ENCODE measurements at regions not wholly inside any gene's neighbourhood (a gene's known extent, or its start where the extent isn't known, plus 50 kb on each side); places are given as distances from the start of the nearest gene placed in this dataset.
"Not testable (repeated sequence)": the region's sequence is repeated elsewhere in the genome, so short reads cannot be mapped to it uniquely, and the experiment has no call there.

GRCh38 chr5:77869116-77869798 is 93.1 kb upstream of the TBCA start:
- DNase-seq (ENCODE audit: low read depth, low spot score): no peak

GRCh38 chr5:77867914-77868313 is 91.8 kb upstream of the TBCA start:
- no peak for DNase-seq (ENCODE audit: low read depth, low spot score)

DNA sequence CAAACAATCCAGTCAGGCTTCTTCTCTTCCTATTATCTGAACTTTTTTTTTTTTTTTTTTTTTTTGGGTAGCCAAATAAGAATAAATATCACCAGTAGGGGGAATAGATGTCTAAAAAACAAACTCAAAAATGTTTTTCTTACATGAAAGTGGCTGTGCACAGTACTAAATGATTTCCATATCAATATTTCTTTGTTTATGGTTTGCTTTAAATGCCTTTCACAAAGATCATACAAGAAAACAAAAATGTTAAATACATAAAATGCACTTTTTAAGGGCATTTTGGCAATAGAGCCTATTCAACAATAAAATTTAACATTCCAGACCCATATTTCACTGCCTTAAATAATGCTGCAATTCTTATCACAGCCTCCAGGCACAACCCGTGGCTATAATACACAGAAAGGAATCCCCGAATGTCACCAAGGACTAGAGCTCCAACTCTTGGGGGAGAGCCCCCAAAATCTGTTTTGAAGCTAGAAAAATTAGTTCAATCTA is 91.1 kb upstream of the TBCA start:
- no peak for DNase-seq (ENCODE audit: low read depth, low spot score)

- no peak for DNase-seq (ENCODE audit: low read depth, low spot score)
Measured at GRCh38 chr5:77866198-77866597, 90.1 kb upstream of the TBCA start.

DNA sequence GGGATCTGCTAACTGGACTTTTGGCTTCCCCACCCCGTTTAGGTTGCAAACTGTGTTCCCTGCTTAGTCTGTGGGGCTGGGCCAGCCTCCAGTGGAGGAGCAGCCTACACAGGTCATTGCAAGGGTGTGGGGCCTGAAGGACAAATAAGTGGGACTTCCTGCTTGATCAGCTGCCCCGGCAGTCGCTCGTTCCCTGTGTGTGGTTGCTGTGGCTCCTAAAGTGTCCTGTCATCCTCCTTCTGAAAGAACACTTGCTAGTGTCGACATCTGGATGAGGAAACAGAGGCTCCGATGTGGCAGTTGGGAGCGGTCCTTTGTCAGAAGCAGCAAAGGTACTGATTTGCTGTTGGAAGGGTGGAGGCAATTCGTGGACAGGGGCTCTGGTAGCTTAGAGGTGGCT is 88.9 kb upstream of the TBCA start:
- no peak for DNase-seq (ENCODE audit: low read depth, low spot score)

DNA sequence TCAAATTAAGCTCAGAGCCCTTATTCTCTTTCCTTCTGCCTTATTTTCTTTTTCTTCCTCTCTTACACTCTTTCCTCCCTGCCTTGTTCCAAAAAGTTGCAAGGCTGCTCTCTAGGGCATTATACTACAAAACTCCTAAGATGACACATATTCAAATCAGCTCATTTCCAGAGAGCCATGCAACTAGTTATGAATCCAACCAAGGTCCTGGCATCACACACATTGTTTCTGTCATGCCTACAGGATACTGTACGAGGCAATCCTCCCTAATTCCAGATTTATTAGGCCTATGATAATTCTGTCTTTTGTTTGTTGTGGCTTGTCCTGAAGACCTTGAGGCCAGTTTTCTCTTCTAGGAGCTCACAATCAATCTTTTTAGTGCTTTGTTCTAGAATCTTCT is 87.0 kb upstream of the TBCA start:
- no peak for DNase-seq (ENCODE audit: low read depth, low spot score)

GRCh38 chr5:77861576-77861975 is 85.4 kb upstream of the TBCA start:
- DNase-seq (ENCODE audit: low read depth, low spot score): no peak

- DNase-seq (ENCODE audit: low read depth, low spot score): no peak
Measured at GRCh38 chr5:77859306-77859705, 83.2 kb upstream of the TBCA start.

DNA sequence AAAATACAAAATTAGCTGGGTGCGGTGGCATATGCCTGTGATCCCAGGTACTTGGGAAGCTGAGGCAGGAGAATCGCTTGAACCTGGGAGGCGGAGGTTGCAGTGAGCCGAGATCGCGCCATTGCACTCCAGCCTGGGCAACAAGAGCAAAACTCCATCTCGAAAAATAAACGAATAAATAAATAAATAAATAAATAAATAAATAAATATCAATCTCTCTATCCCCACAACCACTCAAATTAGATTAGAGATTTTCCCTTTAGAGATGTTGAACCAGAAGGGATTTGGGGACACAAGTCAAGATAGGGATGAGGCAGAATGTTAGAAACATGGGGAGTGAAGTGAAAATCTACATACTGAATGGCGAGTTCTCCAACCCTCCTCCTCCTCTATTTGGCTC is 82.5 kb upstream of the TBCA start:
- not testable (repeated sequence) for DNase-seq (ENCODE audit: low read depth, low spot score)

DNA sequence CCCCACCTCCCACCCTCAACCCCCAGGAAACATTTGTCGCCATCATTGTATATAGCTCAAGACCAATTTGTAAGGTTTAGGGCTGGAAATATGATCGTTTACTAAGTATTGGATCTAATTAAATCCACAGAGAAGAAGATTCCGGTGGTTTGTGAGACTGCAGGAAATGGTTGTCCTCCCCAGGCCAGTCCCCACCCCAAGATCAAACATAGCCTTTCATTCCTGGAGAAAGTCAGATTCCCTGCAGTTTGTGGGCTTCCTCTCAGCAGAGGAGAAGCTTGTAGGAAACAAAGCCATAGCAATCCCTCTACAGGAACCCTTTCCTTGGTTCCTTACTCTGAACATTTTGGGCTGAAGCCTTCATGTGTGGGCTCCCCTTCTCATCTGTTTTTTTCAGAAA is 79.2 kb upstream of the TBCA start:
- no peak for DNase-seq (ENCODE audit: low read depth, low spot score)

DNA sequence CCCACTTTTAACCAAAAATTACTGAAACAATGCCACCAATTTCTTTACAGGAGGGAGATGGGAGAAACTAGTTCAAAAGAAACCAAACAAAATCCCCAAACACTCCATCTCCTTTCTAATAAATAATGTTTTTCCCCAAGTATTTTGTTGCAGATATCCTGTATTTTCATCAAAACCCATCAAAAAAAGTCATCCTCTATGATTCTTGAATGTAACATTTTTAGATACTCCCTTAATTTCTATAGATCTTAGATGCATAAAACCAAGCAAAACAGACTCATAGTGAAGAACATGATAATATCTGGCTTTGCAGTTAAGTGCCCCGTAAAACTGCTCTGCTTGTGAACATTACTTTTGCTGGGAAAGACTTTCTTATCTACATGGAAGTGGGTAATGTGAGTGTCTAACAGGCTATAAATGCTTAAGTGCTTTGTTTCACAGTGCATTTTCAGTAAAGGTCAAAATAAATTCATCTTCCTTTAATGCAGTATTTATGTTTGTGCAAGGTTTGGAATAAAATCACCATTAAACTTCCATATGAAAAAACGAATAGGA is 77.3 kb upstream of the TBCA start:
- DNase-seq (ENCODE audit: low read depth, low spot score): no peak

- no peak for DNase-seq (ENCODE audit: low read depth, low spot score)
Measured at GRCh38 chr5:77852514-77853352, 76.6 kb upstream of the TBCA start.

GRCh38 chr5:77852068-77852513 is 76.0 kb upstream of the TBCA start:
- no peak for DNase-seq (ENCODE audit: low read depth, low spot score)

- no peak for DNase-seq (ENCODE audit: low read depth, low spot score)
Measured at GRCh38 chr5:77851176-77852067, 75.3 kb upstream of the TBCA start.

GRCh38 chr5:77850536-77851175 is 74.5 kb upstream of the TBCA start:
- no peak for DNase-seq (ENCODE audit: low read depth, low spot score)

DNA sequence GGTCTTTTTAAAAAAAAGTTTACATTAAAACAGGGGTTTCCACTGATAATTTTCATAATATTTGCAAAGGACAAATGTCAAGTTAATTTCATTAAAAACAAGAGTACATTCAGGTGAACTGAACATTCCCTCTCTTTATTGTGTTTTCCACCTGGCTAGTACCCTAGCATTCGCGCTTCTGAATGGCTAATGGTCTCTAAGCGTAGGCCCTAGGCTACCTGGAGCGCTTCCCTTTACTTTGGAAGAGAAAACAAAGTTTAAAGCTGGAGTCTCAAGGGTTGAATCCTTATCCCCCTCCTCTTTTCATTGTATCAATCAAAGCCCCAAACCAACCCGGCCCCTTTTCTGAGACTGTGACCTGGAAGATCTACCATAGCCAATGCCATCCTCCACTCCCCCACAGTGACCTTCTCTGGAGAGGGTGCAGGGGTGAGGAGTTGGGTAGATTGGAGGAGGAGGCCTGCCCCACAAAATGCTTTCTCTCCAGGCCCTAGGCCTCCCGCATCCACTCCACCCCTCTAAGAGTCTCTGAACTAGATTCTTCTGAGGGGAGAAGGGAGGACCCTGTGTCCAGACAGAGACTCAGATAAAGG is 73.3 kb upstream of the TBCA start:
- DNase-seq (ENCODE audit: low read depth, low spot score): no peak

- DNase-seq (ENCODE audit: low read depth, low spot score): no peak
Measured at GRCh38 chr5:77847814-77848290, 71.7 kb upstream of the TBCA start.

DNA sequence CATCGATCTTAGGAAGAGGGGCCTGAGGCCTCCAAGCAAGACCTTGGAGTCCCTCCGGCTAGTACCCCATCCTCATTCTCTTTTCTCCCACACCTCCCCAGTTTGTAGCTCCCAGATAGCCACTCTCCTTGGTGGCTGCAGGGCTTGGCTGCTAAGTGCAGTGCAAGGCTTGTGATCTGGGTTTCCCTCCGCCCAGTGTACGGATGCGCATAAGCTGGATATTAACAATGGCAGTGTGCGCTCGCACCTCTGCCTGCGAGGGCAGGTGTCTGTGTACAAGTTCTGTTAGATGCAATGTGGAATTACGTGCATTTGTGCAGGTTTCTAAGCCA is 71.0 kb upstream of the TBCA start:
- DNase-seq (ENCODE audit: low read depth, low spot score): no peak

DNA sequence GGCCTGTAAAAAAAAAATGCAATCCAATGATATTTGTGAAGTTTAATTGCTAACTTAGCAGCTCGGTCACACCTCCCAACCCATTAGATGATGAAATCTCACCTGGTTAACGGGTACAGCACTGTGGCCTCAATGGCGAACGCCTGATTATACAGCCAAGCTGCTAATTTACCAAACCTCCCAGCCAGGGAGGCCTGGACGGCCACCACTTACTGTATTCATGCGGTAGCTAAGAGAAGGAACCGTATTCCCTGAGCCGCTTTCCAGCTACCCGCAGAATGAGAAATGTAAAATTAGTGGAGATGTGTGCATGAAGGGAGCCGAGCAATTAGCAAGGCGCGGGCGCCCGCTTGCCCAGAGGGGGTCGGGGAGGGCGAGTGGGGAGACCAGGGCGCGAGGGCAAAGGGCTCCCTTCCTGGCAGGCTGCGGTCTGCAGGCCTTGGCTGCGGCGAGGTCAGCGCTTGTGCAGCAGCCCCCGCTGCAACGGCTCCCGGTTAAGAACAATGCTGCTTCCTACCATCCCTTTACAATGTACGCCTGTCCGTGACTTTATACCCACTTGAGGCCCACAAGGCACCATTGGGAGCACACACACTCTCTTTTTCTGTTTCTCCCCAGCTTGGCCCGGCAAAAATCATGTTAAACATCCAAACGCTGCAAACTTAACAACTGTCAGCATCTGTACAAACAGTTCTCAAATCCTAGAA is 70.4 kb upstream of the TBCA start:
- DNase-seq (ENCODE audit: low read depth, low spot score): no peak

DNA sequence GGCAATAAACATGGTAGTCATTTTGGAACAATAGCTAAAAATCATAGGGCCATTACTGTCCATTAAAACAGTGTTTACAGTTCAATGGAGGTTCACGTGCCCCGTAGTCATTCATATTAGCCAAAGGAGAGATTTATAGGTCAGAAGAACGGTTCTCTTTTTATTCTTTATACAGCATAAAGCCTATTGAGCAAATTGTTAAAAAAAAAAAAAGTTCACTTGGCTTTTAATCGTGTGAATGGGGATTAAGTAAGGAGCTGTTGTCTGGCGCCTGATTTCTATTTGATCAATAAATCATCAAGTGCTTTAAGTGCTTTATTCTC is 69.1 kb upstream of the TBCA start:
- no peak for DNase-seq (ENCODE audit: low read depth, low spot score)

All from brain pericyte (primary cell).